ENCODE measurements at regions not wholly inside any gene's neighbourhood (a gene's known extent, or its start where the extent isn't known, plus 50 kb on each side); places are given as distances from the start of the nearest gene placed in this dataset.

- Histone ChIP-seq H3K4me1 (ENCODE audit: control insufficient read depth in 1 of 2, insufficient read depth in 2 of 2, low read length in 2 of 2) (no peaks in the 10 kb centered on the region), H3K9me2 (ENCODE audit: insufficient read depth) (no peaks in the 10 kb centered on the region), H2AFZ (ENCODE audit: low read depth, low read length, poor library complexity, severe bottlenecking) (no peak overlapping the region), H3K79me2 (ENCODE audit: insufficient read depth, low read length) (no peaks in the 10 kb centered on the region), H3K36me3 (ENCODE audit: control insufficient read depth in 1 of 2, insufficient read depth in 2 of 2, low read length in 2 of 2) (no peaks in the 10 kb centered on the region), H4K20me1 (ENCODE audit: insufficient read depth) (no peaks in the 10 kb centered on the region), H3K9ac (ENCODE audit: low read length) (no peak overlapping the region), H3K27ac (ENCODE audit: low read depth, low read length) (no peak overlapping the region), H3K27me3 (ENCODE audit: insufficient read depth, low read length) (no peaks in the 10 kb centered on the region), H3K9me3 (ENCODE audit: control insufficient read depth in 1 of 2, insufficient read depth in 1 of 2, low read depth in 1 of 2, low read length in 2 of 2) (no peaks in the 10 kb centered on the region), H3K4me3 (replicated peaks in 1 of 2; ENCODE audit: low read depth in 1 of 2, low read length in 2 of 2) (no peak overlapping the region), H3K4me2 (ENCODE audit: low read length) (no peak overlapping the region)
- ChIA-PET RAD21 (ENCODE audit: low non-redundant PET in 1 of 2, low total read pairs in 2 of 2, uncharacterized antibody in 2 of 2, unreplicated experiment in 2 of 2) (no interaction called here), POLR2A (no interaction called here), CTCF (interaction anchor here (0.7 kb wide), 1 partner anchor 51 kb away, joined by 5 read pairs; no protein-coding TSS in a partner anchor)
- intact Hi-C loops (cut with micrococcal nuclease): no loop called here
- no TSS peak for BruUV-seq (replicated peaks)
- TF ChIP-seq ZBTB33 (IDR thresholded peaks at IDR 0.05; ENCODE audit: extremely low read depth, insufficient replicate concordance, low read length) (no peak), CTCF (IDR thresholded peaks at IDR 0.05 in 2 of 3, conservative IDR thresholded peaks at IDR 0.05 in 1 of 3; ENCODE audit: borderline replicate concordance in 1 of 3, insufficient read depth in 1 of 3, low read depth in 2 of 3, low read length in 2 of 3) (no peak)
- DNase-seq (ENCODE audit: low read depth, low spot score) (no peak), ATAC-seq (no peak)
Measured at GRCh38 chr2:210888035-210888434, 331.6 kb downstream of the CPS1 start.

GRCh38 chr2:210895132-210895531 lies 338.7 kb downstream of the CPS1 start:
- BruUV-seq (replicated peaks): no TSS peak
- H3K27ac ChIP-seq (ENCODE audit: low read depth, low read length): no peak overlapping the region
- H3K4me2 ChIP-seq (ENCODE audit: low read length): no peak overlapping the region
- H3K9me2 ChIP-seq (ENCODE audit: insufficient read depth): no peaks in the 10 kb centered on the region
- peak in 2 of 3 experiments; percentile 23 to 36; a peak in 3 of 6 replicates for TF ChIP-seq CTCF (IDR thresholded peaks at IDR 0.05 in 2 of 3, conservative IDR thresholded peaks at IDR 0.05 in 1 of 3; ENCODE audit: borderline replicate concordance in 1 of 3, insufficient read depth in 1 of 3, low read depth in 2 of 3, low read length in 2 of 3)
- TF ChIP-seq RAD21 (IDR thresholded peaks at IDR 0.05; ENCODE audit: low read depth): peak; percentile 30; the same call in 1 of the 2 replicates
- no peak for TF ChIP-seq CEBPB (IDR thresholded peaks at IDR 0.05; ENCODE audit: low read depth)
- POLR2A ChIA-PET: no interaction called here
- peak; percentile 76 for ATAC-seq
- H3K4me3 ChIP-seq (replicated peaks in 1 of 2; ENCODE audit: low read depth in 1 of 2, low read length in 2 of 2): no peak overlapping the region
- RAD21 ChIA-PET (ENCODE audit: low non-redundant PET in 1 of 2, low total read pairs in 2 of 2, uncharacterized antibody in 2 of 2, unreplicated experiment in 2 of 2): no interaction called here
- H3K36me3 ChIP-seq (ENCODE audit: control insufficient read depth in 1 of 2, insufficient read depth in 2 of 2, low read length in 2 of 2): no peaks in the 10 kb centered on the region
- no peaks in the 10 kb centered on the region for H3K79me2 ChIP-seq (ENCODE audit: insufficient read depth, low read length)
- CTCF ChIA-PET: no interaction called here
- H3K9me3 ChIP-seq (ENCODE audit: control insufficient read depth in 1 of 2, insufficient read depth in 1 of 2, low read depth in 1 of 2, low read length in 2 of 2): no peaks in the 10 kb centered on the region
- H3K4me1 ChIP-seq (ENCODE audit: control insufficient read depth in 1 of 2, insufficient read depth in 2 of 2, low read length in 2 of 2): peaks cover 0 to 6% of the 10 kb centered on the region in 2 experiments; a peak in 3 of 4 replicates
- intact Hi-C loops (cut with micrococcal nuclease): no loop called here
- no peak for DNase-seq (ENCODE audit: low read depth, low spot score)
- H3K9ac ChIP-seq (ENCODE audit: low read length): no peak overlapping the region
- no peaks in the 10 kb centered on the region for H3K27me3 ChIP-seq (ENCODE audit: insufficient read depth, low read length)
- no peak overlapping the region for H2AFZ ChIP-seq (ENCODE audit: low read depth, low read length, poor library complexity, severe bottlenecking)
- H4K20me1 ChIP-seq (ENCODE audit: insufficient read depth): no peaks in the 10 kb centered on the region

Data from HCT116 (cell line).